ENCODE measurements at regions not wholly inside any gene's neighbourhood (a gene's known extent, or its start where the extent isn't known, plus 50 kb on each side); places are given as distances from the start of the nearest gene placed in this dataset.

GRCh38 chr18:79611040-79611681 lies 68.4 kb upstream of the CTDP1 start:
- H3K4me3 ChIP-seq (ENCODE audit: low read depth, low read length) = no peak overlapping the region
- DNase-seq (ENCODE audit: low read depth) = no peak
- TF ChIP-seq, protein P1, sequence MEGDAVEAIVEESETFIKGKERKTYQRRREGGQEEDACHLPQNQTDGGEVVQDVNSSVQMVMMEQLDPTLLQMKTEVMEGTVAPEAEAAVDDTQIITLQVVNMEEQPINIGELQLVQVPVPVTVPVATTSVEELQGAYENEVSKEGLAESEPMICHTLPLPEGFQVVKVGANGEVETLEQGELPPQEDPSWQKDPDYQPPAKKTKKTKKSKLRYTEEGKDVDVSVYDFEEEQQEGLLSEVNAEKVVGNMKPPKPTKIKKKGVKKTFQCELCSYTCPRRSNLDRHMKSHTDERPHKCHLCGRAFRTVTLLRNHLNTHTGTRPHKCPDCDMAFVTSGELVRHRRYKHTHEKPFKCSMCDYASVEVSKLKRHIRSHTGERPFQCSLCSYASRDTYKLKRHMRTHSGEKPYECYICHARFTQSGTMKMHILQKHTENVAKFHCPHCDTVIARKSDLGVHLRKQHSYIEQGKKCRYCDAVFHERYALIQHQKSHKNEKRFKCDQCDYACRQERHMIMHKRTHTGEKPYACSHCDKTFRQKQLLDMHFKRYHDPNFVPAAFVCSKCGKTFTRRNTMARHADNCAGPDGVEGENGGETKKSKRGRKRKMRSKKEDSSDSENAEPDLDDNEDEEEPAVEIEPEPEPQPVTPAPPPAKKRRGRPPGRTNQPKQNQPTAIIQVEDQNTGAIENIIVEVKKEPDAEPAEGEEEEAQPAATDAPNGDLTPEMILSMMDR (conservative IDR thresholded peaks at IDR 0.05; ENCODE audit: low read depth, low read length) = no peak

- no peak overlapping the region for H3K4me3 ChIP-seq (ENCODE audit: low read depth, low read length)
- DNase-seq (ENCODE audit: low read depth) = no peak
- TF ChIP-seq, protein P1 (conservative IDR thresholded peaks at IDR 0.05; ENCODE audit: low read depth, low read length) = no peak
Measured at GRCh38 chr18:79612291-79613108, 67.1 kb upstream of the CTDP1 start.

GRCh38 chr18:79613186-79613931 lies 66.2 kb upstream of the CTDP1 start:
- no peak for DNase-seq (ENCODE audit: low read depth)
- H3K4me3 ChIP-seq (ENCODE audit: low read depth, low read length) = no peak overlapping the region
- TF ChIP-seq, protein P1 (conservative IDR thresholded peaks at IDR 0.05; ENCODE audit: low read depth, low read length) = no peak

DNA sequence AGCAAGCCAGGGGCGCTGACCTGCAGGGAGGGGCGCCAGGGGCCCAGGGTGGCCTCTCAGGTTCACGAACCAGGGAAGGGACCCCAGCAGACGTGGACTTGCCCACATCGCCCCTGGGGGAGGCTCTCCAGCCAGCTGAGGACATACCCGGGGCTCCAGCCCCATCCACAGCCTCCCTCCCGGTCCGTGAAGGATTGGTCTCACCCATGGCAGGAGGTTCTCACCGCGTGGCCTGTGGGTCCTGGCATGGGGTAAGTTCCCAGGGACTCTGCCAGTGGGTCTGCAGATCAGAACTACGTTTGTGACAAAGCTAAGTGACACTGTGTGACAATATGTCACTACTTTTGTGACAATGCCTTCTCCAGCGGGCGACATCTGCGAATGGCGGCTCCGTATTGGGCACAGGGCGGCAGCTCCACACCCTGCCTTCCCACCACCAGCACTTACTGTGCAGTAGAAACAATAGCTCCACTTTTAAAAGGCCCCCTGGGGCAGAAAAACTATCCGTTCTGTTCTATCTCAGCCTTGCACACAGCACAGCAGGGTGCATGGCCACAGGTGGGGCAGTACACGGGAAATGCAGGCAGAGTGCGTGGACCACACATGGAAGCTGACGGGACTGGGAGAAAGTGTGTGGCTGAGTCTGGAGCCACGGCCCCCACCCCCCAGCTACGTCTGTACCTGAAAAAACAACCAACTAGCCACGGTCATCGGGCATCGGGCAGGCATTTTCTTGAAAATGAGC lies 65.2 kb upstream of the CTDP1 start:
- TF ChIP-seq, protein P1 (conservative IDR thresholded peaks at IDR 0.05; ENCODE audit: low read depth, low read length) = no peak
- DNase-seq (ENCODE audit: low read depth) = no peak
- H3K4me3 ChIP-seq (ENCODE audit: low read depth, low read length) = no peak overlapping the region

- DNase-seq (ENCODE audit: low read depth) = no peak
- no peak overlapping the region for H3K4me3 ChIP-seq (ENCODE audit: low read depth, low read length)
- TF ChIP-seq, protein P1 (conservative IDR thresholded peaks at IDR 0.05; ENCODE audit: low read depth, low read length) = no peak
Measured at GRCh38 chr18:79615091-79615490, 64.5 kb upstream of the CTDP1 start.

- TF ChIP-seq, protein P1 (conservative IDR thresholded peaks at IDR 0.05; ENCODE audit: low read depth, low read length) = no peak
- no peak overlapping the region for H3K4me3 ChIP-seq (ENCODE audit: low read depth, low read length)
- DNase-seq (ENCODE audit: low read depth) = no peak
Measured at GRCh38 chr18:79615586-79615985, 64.0 kb upstream of the CTDP1 start.
